GM19467 (cell line): ENCODE measurements at regions not wholly inside any gene's neighbourhood (a gene's known extent, or its start where the extent isn't known, plus 50 kb on each side); places are given as distances from the start of the nearest gene placed in this dataset.
"Not testable (repeated sequence)": the region's sequence is repeated elsewhere in the genome, so short reads cannot be mapped to it uniquely, and the experiment has no call there.

Source experiments
- ATAC-seq: cut with Tn5 transposase; IDR thresholded peaks from one replicate; pipeline ENCODE4 v1.9.1; 2021; ENCODE audit warnings: mild to moderate bottlenecking, moderate library complexity; ENCODE audit not compliant: unreplicated experiment

DNA sequence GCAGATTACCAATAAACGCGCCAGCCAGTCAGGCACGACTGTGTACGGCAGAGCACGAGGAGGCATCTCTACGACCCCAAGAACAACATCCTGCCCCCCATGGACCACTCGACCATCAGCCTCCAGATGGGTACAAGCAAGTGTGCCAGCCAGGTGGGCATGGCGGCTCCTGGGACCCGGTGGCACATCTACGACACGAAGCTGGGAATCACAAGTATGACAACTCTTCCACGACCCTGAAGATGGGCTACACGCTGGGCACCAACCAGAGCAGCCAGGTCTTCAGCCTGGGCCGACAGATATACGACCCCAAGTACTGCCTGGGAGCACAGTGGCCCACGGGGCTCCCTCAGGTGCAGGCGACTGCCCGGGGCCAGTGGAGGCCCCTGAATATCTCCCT, 217.6 kb downstream of the POTED start:
- no peak for ATAC-seq

DNA sequence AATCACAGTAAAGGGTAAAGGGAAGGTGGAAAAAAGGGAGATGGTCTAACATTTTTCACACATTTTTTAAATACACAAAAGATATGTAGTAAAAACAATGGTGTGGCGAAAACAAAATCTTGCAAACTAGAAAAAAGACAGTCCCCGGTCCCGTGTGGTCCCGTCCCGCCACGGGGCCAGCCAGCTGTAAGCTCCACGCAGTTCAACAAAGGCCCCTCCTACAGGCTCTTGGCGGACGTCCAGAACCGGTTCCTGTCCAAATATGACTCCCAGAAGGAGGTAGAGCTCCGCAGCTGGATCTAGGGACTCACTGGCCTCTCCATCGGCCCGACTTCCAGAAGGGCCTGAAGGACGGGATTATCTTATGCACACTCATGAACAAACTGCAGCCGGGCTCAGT, 216.9 kb downstream of the POTED start:
- ATAC-seq = not testable (repeated sequence)

- ATAC-seq = not testable (repeated sequence)
These were observed 215.7 kb downstream of the POTED start for GRCh38 chr21:13825218-13825778.

- ATAC-seq = not testable (repeated sequence)
These were observed 210.7 kb downstream of the POTED start for GRCh38 chr21:13820286-13820685.

- ATAC-seq = not testable (repeated sequence)
These were observed 202.6 kb downstream of the POTED start for GRCh38 chr21:13812191-13812590.

DNA sequence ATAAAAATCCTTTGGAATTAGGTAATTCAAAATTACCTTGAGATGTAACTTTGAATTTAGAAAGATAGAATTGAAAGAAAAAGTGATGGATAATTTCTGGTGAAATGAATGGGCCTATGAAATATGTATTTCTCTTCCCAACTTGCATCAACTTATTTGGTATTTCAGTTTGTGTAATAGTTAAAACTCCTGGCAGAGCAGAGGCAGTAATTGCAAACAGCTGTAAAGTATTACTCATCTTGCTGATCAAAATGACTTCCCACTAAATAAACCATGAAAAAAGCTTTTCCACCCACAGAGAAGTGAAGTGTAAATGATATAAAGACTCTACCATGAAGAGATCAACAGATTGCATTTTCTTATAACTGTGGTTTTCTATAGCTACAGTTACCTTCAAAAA, 201.0 kb downstream of the POTED start:
- not testable (repeated sequence) for ATAC-seq

GRCh38 chr21:13806444-13806843, 196.9 kb downstream of the POTED start:
- ATAC-seq = not testable (repeated sequence)

- not testable (repeated sequence) for ATAC-seq
These were observed 193.2 kb downstream of the POTED start for GRCh38 chr21:13802757-13803156.
